ENCODE measurements at regions not wholly inside any gene's neighbourhood (a gene's known extent, or its start where the extent isn't known, plus 50 kb on each side); places are given as distances from the start of the nearest gene placed in this dataset.

DNA sequence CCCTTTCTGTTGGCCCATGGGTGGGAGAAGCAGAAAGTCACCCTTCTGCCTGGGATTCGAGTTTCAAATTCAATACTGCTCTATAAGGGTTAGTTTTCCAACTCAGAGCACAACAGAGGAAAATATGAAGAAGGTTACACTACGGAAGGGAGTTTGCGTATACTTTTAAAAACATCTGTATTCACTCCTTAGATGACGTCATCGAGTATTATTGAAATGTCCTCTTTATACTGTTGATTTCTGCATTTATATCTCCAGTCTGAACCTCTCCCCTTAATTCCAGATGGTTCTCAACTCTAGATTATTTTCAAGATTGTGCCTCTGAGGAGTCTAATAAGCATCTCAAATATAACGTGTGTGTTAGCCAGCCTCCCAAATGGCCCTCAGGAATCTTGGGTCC, 249.1 kb downstream of the MAP2K4 start:
- no peak for DNase-seq
- H3K27ac ChIP-seq = no peak overlapping the region
- no peak overlapping the region for H3K4me3 ChIP-seq (ENCODE audit: low read depth, low read length)
- TF ChIP-seq, protein P1, sequence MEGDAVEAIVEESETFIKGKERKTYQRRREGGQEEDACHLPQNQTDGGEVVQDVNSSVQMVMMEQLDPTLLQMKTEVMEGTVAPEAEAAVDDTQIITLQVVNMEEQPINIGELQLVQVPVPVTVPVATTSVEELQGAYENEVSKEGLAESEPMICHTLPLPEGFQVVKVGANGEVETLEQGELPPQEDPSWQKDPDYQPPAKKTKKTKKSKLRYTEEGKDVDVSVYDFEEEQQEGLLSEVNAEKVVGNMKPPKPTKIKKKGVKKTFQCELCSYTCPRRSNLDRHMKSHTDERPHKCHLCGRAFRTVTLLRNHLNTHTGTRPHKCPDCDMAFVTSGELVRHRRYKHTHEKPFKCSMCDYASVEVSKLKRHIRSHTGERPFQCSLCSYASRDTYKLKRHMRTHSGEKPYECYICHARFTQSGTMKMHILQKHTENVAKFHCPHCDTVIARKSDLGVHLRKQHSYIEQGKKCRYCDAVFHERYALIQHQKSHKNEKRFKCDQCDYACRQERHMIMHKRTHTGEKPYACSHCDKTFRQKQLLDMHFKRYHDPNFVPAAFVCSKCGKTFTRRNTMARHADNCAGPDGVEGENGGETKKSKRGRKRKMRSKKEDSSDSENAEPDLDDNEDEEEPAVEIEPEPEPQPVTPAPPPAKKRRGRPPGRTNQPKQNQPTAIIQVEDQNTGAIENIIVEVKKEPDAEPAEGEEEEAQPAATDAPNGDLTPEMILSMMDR (IDR thresholded peaks at IDR 0.05; ENCODE audit: low read depth, low read length, missing control alignments) = no peak
- no peaks in the 10 kb centered on the region for H3K36me3 ChIP-seq (replicated peaks)
- in situ Hi-C loops (cut with HindIII; ENCODE audit: low pct_ligation_motif_present, low sequenced_read_pairs) = no loop called here
- no peaks in the 10 kb centered on the region for H3K27me3 ChIP-seq (replicated peaks)

DNA sequence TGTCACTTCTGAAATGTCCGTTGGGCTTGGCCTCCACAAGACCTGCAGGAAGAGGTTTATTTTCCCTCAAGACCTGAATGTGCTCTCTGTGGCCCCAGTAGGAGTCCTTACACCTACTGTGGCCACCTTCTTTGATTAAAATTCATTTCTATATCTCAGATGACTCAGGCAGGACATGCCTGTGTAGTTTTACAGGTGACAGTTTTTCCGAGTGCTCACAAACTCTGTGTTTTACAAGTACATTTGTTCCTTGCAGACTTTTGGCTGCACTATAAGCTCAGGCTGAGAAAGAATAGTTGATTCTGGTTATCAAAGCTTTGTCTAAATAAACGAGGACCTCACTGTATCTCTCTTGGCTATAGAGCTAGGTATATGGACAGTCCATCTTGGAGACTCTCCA, 257.1 kb downstream of the MAP2K4 start:
- H3K27me3 ChIP-seq (replicated peaks) = no peaks in the 10 kb centered on the region
- no peak overlapping the region for H3K27ac ChIP-seq
- in situ Hi-C loops (cut with HindIII; ENCODE audit: low pct_ligation_motif_present, low sequenced_read_pairs) = no loop called here
- DNase-seq = no peak
- H3K36me3 ChIP-seq (replicated peaks) = no peaks in the 10 kb centered on the region
- H3K4me3 ChIP-seq (ENCODE audit: low read depth, low read length) = no peak overlapping the region
- TF ChIP-seq, protein P1 (IDR thresholded peaks at IDR 0.05; ENCODE audit: low read depth, low read length, missing control alignments) = no peak

DNA sequence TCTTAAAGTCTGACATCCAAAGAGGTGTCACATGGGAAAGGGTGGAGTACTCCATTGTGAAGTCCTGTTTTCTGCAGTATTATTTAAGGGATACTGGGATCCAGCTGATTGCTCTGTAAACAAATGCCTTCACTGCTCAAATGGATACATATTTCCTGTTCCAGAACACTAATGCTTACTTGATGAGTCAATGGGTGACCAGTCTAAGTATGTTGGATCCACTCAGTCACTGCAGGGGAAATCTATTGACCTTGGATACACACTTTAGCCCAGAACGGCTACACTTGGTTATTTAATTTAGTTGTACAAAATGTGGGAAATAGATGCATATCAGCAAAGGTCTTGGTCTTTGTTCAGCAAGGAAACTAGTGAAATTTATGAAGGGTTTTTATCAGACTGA, 261.4 kb downstream of the MAP2K4 start:
- TF ChIP-seq, protein P1 (IDR thresholded peaks at IDR 0.05; ENCODE audit: low read depth, low read length, missing control alignments) = no peak
- peak; percentile 68 for DNase-seq
- in situ Hi-C loops (cut with HindIII; ENCODE audit: low pct_ligation_motif_present, low sequenced_read_pairs) = no loop called here

DNA sequence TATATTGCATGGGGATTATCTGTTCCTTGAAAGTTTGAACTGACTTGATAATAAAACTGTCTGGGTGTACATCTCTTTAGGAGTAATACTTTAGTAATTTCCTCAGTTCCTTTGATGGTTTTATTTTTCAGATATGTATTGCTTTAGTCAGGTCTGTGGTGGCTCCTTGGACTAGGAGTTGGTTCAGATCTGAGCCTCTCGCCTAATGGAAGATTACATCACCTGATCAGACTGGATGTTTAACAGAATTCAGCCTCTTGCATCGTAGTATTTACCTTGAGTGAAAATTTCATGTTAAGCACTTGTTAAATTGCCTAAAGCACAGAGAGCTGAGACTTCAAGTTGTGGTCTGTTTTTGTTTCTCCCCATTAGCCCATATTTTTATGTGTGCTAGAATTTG, 267.3 kb downstream of the MAP2K4 start:
- H3K36me3 ChIP-seq (replicated peaks) = no peaks in the 10 kb centered on the region
- H3K4me3 ChIP-seq (ENCODE audit: low read depth, low read length) = no peak overlapping the region
- H3K27ac ChIP-seq = no peak overlapping the region
- in situ Hi-C loops (cut with HindIII; ENCODE audit: low pct_ligation_motif_present, low sequenced_read_pairs) = no loop called here
- TF ChIP-seq, protein P1 (IDR thresholded peaks at IDR 0.05; ENCODE audit: low read depth, low read length, missing control alignments) = no peak
- no peak for DNase-seq
- H3K27me3 ChIP-seq (replicated peaks) = no peaks in the 10 kb centered on the region

More for the DNA sequence above, 261.4 kb downstream of the MAP2K4 start:
- no peak overlapping the region for H3K4me3 ChIP-seq (ENCODE audit: low read depth, low read length)
- no peaks in the 10 kb centered on the region for H3K36me3 ChIP-seq (replicated peaks)
- no peaks in the 10 kb centered on the region for H3K27me3 ChIP-seq (replicated peaks)
- peak overlapping the region; percentile 17 for H3K27ac ChIP-seq

DNA sequence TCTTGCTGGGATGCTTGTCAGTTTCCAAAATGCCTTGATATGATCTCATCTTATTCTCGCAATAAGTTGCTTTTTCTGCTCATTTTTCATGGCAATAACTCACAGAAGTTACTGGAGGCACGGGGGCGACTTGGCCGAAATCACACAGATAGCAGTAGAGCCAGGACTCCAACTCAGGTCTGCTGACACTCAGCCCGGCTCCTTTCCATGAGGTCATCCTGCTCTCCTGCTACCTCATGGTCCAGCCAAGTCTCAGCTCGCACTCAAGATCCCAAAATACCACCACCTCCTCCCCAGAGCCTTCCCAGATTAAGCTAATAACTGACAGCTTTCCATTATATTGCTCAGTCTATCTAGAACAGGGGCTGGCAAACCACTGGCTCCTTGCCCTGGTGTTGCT, 269.5 kb downstream of the MAP2K4 start:
- in situ Hi-C loops (cut with HindIII; ENCODE audit: low pct_ligation_motif_present, low sequenced_read_pairs) = no loop called here
- no peak for DNase-seq
- Histone ChIP-seq H3K36me3 (replicated peaks) (no peaks in the 10 kb centered on the region), H3K27ac (no peak overlapping the region), H3K4me3 (ENCODE audit: low read depth, low read length) (no peak overlapping the region), H3K27me3 (replicated peaks) (no peaks in the 10 kb centered on the region)
- TF ChIP-seq, protein P1 (IDR thresholded peaks at IDR 0.05; ENCODE audit: low read depth, low read length, missing control alignments) = no peak

DNA sequence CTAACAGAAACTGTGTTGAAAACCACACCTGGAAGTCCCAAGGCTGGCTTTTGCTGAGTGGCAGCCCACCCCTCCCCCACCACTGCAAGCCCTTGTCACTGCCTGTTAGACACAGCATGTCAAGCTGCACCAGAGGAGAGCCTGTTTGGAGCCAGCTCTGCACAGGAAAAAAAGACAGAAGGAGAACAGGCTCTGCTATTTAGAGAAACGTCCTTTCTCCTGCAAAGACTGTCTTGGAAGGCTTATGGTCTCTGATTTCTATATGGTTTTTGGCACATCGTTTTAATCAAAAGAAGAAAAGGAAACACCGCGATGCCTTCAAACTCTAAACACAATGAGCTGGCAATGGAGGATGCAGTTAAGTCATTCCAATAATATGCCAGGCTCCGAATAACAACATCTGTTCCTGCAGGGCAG, 275.5 kb downstream of the MAP2K4 start:
- TF ChIP-seq, protein P1 (IDR thresholded peaks at IDR 0.05; ENCODE audit: low read depth, low read length, missing control alignments) = no peak
- H3K27me3 ChIP-seq (replicated peaks) = no peaks in the 10 kb centered on the region
- no peaks in the 10 kb centered on the region for H3K36me3 ChIP-seq (replicated peaks)
- no peak overlapping the region for H3K4me3 ChIP-seq (ENCODE audit: low read depth, low read length)
- DNase-seq = peak; percentile 15
- in situ Hi-C loops (cut with HindIII; ENCODE audit: low pct_ligation_motif_present, low sequenced_read_pairs) = no loop called here
- H3K27ac ChIP-seq = no peak overlapping the region
